H9 (cell line): ENCODE measurements at regions not wholly inside any gene's neighbourhood (a gene's known extent, or its start where the extent isn't known, plus 50 kb on each side); places are given as distances from the start of the nearest gene placed in this dataset.

Experiments used
- DNase-seq: peaks from one replicate; pipeline ENCODE4 v3.0.0-alpha.2; 2017
- H2AFZ ChIP-seq: one replicate; pipeline ENCODE4 v1.6.1; 2013; ENCODE audit warnings: mild to moderate bottlenecking, low read length, control low read depth, moderate library complexity
- H2AK5ac ChIP-seq: 2 replicates; pipeline ENCODE4 v1.6.1; 2013; ENCODE audit warnings: low read length, control low read depth, mixed read lengths; ENCODE audit not compliant: insufficient read length
- H2BK120ac ChIP-seq: one replicate; pipeline ENCODE4 v1.6.1; 2013; ENCODE audit warnings: low read depth, mild to moderate bottlenecking, low read length, control low read depth, inconsistent platforms; ENCODE audit not compliant: poor library complexity, severe bottlenecking
- H2BK12ac ChIP-seq: 2 replicates; pipeline ENCODE4 v1.6.1; 2013; ENCODE audit warnings: low read length, control low read depth, mixed read lengths, low read depth; ENCODE audit not compliant: insufficient read length
- H2BK15ac ChIP-seq: 2 replicates; pipeline ENCODE4 v1.6.1; 2013; ENCODE audit warnings: low read depth, low read length, control low read depth
- H2BK20ac ChIP-seq: one replicate; pipeline ENCODE4 v1.6.1; 2013; ENCODE audit warnings: low read depth, mild to moderate bottlenecking, low read length, control low read depth, inconsistent platforms; ENCODE audit not compliant: poor library complexity, severe bottlenecking
- H2BK5ac ChIP-seq: 2 replicates; pipeline ENCODE4 v1.6.1; 2013; ENCODE audit warnings: low read length, control low read depth, mixed read lengths; ENCODE audit not compliant: insufficient read length
- H3K14ac ChIP-seq: 2 replicates; pipeline ENCODE4 v1.6.1; 2013; ENCODE audit warnings: low read length, control low read depth; ENCODE audit not compliant: insufficient read depth
- H3K18ac ChIP-seq: 2 replicates; pipeline ENCODE4 v1.6.1; 2013; ENCODE audit warnings: low read depth, mild to moderate bottlenecking, mixed read lengths, low read length, control low read depth; ENCODE audit not compliant: insufficient read length
- H3K23ac ChIP-seq: 2 replicates; pipeline ENCODE4 v1.6.1; 2013; ENCODE audit warnings: low read length, control low read depth, mixed read lengths, low read depth; ENCODE audit not compliant: insufficient read length
- H3K23me2 ChIP-seq: 2 replicates; pipeline ENCODE4 v1.6.1; 2013; ENCODE audit warnings: low read depth, mild to moderate bottlenecking, mixed read lengths, low read length, control low read depth; ENCODE audit not compliant: insufficient read length, poor library complexity, severe bottlenecking
- H3K27ac ChIP-seq: 2 replicates; pipeline ENCODE4 v1.5.1; 2013; ENCODE audit warnings: low read length, control low read depth, mixed read lengths, low read depth; ENCODE audit not compliant: insufficient read length
- H3K27me3 ChIP-seq: 2 replicates; pipeline ENCODE4 v1.6.1; 2013; ENCODE audit warnings: low read length, control low read depth, inconsistent platforms; ENCODE audit not compliant: insufficient read depth
- H3K4ac ChIP-seq: 2 replicates; pipeline ENCODE4 v1.6.1; 2013; ENCODE audit warnings: low read depth, mild to moderate bottlenecking, control low read depth, inconsistent platforms, low read length, moderate library complexity
- H3K4me1 ChIP-seq: 2 replicates; pipeline ENCODE4 v1.6.1; 2013; ENCODE audit warnings: low read length, control low read depth, inconsistent platforms; ENCODE audit not compliant: insufficient read depth
- H3K4me2 ChIP-seq: 2 replicates; pipeline ENCODE4 v1.6.1; 2013; ENCODE audit warnings: low read length, control low read depth, mixed read lengths; ENCODE audit not compliant: insufficient read length, insufficient read depth
- H3K56ac ChIP-seq: 2 replicates; pipeline ENCODE4 v1.6.1; 2013; ENCODE audit warnings: low read depth, mild to moderate bottlenecking, mixed read lengths, low read length, control low read depth; ENCODE audit not compliant: insufficient read length
- H3K79me1 ChIP-seq: 2 replicates; pipeline ENCODE4 v1.6.1; 2013; ENCODE audit warnings: low read depth, mild to moderate bottlenecking, moderate library complexity, low read length, control low read depth, inconsistent platforms; ENCODE audit not compliant: insufficient read depth, poor library complexity, severe bottlenecking
- H3K79me2 ChIP-seq: 2 replicates; pipeline ENCODE4 v1.6.1; 2013; ENCODE audit warnings: low read length, control low read depth, inconsistent platforms; ENCODE audit not compliant: insufficient read depth
- H3K9ac ChIP-seq: 2 replicates; pipeline ENCODE4 v1.6.1; 2013; ENCODE audit warnings: low read length, control low read depth, mixed read lengths; ENCODE audit not compliant: insufficient read length; ENCODE audit errors: extremely low read depth
- H3K9me3 ChIP-seq: one replicate; pipeline ENCODE4 v1.6.1; 2013; ENCODE audit warnings: low read depth, low read length, inconsistent platforms; ENCODE audit not compliant: control insufficient read depth
- H3T11ph ChIP-seq: one replicate; pipeline ENCODE4 v1.6.1; 2013; ENCODE audit warnings: mild to moderate bottlenecking, low read length, control low read depth, inconsistent platforms
- H4K20me1 ChIP-seq: one replicate; pipeline ENCODE4 v1.6.1; 2013; ENCODE audit not compliant: control insufficient read depth, insufficient read length, insufficient read depth
- H4K5ac ChIP-seq: 2 replicates; pipeline ENCODE4 v1.6.1; 2013; ENCODE audit warnings: low read depth, mild to moderate bottlenecking, mixed read lengths, low read length, control low read depth; ENCODE audit not compliant: insufficient read length
- H4K8ac ChIP-seq: replicated peaks from 2 replicates; pipeline ENCODE4 v1.6.1; 2013; ENCODE audit warnings: low read length, control low read depth, mixed read lengths, low read depth; ENCODE audit not compliant: insufficient read length
- H4K91ac ChIP-seq: 2 replicates; pipeline ENCODE4 v1.6.1; 2013; ENCODE audit warnings: low read depth, mild to moderate bottlenecking, moderate library complexity, mixed read lengths, low read length, control low read depth; ENCODE audit not compliant: insufficient read length
- H3K27ac Mint-ChIP-seq, 3 experiments: 2 replicates in 2 of 3; 3 replicates in 1 of 3; pipeline ENCODE4 v1.8.0; 2020 to 2021; ENCODE audit warnings: mixed read lengths in 3 of 3, mild to moderate bottlenecking in 1 of 3, moderate library complexity in 1 of 3
- H3K27me3 Mint-ChIP-seq: 2 replicates; pipeline ENCODE4 v1.8.0; 2021; ENCODE audit warnings: low read depth, mild to moderate bottlenecking, moderate library complexity, mixed read lengths
- H3K36me3 Mint-ChIP-seq, 3 experiments: 2 replicates in 2 of 3; 3 replicates in 1 of 3; pipeline ENCODE4 v1.8.0; 2020 to 2021; ENCODE audit warnings: low read depth in 3 of 3, mixed read lengths in 3 of 3; ENCODE audit not compliant: insufficient read depth in 1 of 3
- H3K4me1 Mint-ChIP-seq, 2 experiments: 2 replicates each; pipeline ENCODE4 v1.8.0; 2020; ENCODE audit warnings: mixed read lengths in 2 of 2
- H3K4me3 Mint-ChIP-seq, 2 experiments: 2 replicates in 1 of 2; 3 replicates in 1 of 2; pipeline ENCODE4 v1.8.0; 2020 to 2021; ENCODE audit warnings: mild to moderate bottlenecking in 2 of 2, mixed read lengths in 2 of 2, moderate library complexity in 1 of 2
- H3K9me3 Mint-ChIP-seq, 2 experiments: 2 replicates in 1 of 2; 3 replicates in 1 of 2; pipeline ENCODE4 v1.8.0; 2020; ENCODE audit warnings: mild to moderate bottlenecking in 2 of 2, mixed read lengths in 2 of 2, moderate library complexity in 1 of 2
- WGBS: extraction: QIAGEN DNeasy Blood & Tissue Kit; methylation state at CpG from one replicate; pipeline ENCODE4 v1.1.7; 2013; ENCODE audit warnings: missing lambda C conversion rate, low lambda C conversion rate, mixed read lengths; ENCODE audit not compliant: insufficient read length; ENCODE audit errors: extremely low coverage; 5-methylcytosine and 5-hydroxymethylcytosine counted together
- TF ChIP-seq, protein P1 (sequence below): fragments of 200-600 bp; sonication (generic); conservative IDR thresholded peaks from 3 replicates; pipeline ENCODE4 v1.8.0; 2021; ENCODE audit warnings: antibody characterized with exemption, mild to moderate bottlenecking

DNA sequence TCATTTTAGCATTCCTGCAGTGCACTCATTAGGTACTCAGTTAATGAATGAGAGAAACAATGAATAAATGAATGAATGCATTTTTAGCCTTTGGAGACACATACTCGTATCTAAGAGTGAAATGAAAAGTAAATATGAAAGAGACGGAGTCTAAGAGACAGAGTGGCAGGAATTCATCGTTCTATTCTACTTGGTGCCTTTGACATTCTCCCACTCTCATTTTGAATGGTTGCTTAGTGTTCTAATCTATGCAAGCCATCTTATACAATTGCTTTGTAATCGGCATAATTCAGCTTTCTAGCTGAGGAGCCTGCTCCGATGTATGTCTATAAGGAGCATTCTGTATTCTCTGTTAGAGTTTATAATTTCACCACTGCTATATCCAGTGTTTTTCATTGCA, 554.9 kb downstream of the PLCL1 start:
- DNase-seq: no peak
- H3K4me1 Mint-ChIP-seq: no peaks in the 10 kb centered on the region; a peak in 1 of 4 replicates
- Histone ChIP-seq H4K5ac (no peak overlapping the region), H2BK15ac (no peak overlapping the region), H3K4me1 (no peaks in the 10 kb centered on the region), H2AFZ (no peak overlapping the region), H2AK5ac (no peak overlapping the region), H2BK20ac (no peak overlapping the region), H3K9me3 (no peaks in the 10 kb centered on the region), H4K20me1 (no peaks in the 10 kb centered on the region), H3K56ac (no peak overlapping the region), H3K4ac (no peak overlapping the region), H3K23ac (no peak overlapping the region), H3K23me2 (no peaks in the 10 kb centered on the region), H3K18ac (no peak overlapping the region), H2BK120ac (no peak overlapping the region), H2BK5ac (no peak overlapping the region), H3K4me2 (no peak overlapping the region), H4K91ac (no peak overlapping the region), H3K79me1 (no peaks in the 10 kb centered on the region), H3T11ph (no peak overlapping the region), H3K27ac (no peak overlapping the region), H3K9ac (no peak overlapping the region), H3K14ac (no peak overlapping the region), H2BK12ac (no peak overlapping the region), H3K27me3 (no peaks in the 10 kb centered on the region), H4K8ac (no peak overlapping the region), H3K79me2 (no peaks in the 10 kb centered on the region)
- TF ChIP-seq, protein P1, sequence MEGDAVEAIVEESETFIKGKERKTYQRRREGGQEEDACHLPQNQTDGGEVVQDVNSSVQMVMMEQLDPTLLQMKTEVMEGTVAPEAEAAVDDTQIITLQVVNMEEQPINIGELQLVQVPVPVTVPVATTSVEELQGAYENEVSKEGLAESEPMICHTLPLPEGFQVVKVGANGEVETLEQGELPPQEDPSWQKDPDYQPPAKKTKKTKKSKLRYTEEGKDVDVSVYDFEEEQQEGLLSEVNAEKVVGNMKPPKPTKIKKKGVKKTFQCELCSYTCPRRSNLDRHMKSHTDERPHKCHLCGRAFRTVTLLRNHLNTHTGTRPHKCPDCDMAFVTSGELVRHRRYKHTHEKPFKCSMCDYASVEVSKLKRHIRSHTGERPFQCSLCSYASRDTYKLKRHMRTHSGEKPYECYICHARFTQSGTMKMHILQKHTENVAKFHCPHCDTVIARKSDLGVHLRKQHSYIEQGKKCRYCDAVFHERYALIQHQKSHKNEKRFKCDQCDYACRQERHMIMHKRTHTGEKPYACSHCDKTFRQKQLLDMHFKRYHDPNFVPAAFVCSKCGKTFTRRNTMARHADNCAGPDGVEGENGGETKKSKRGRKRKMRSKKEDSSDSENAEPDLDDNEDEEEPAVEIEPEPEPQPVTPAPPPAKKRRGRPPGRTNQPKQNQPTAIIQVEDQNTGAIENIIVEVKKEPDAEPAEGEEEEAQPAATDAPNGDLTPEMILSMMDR: no peak
- no CpG with 5 or more reads among the region's 5 CpGs for WGBS
- H3K27me3 Mint-ChIP-seq: no peaks in the 10 kb centered on the region
- no peaks in the 10 kb centered on the region for H3K9me3 Mint-ChIP-seq
- no peak overlapping the region for H3K4me3 Mint-ChIP-seq
- H3K27ac Mint-ChIP-seq: no peak overlapping the region
- no peaks in the 10 kb centered on the region for H3K36me3 Mint-ChIP-seq
